LNCaP clone FGC (cell line): ENCODE measurements at regions not wholly inside any gene's neighbourhood (a gene's known extent, or its start where the extent isn't known, plus 50 kb on each side); places are given as distances from the start of the nearest gene placed in this dataset.

Experiments used
- DNase-seq: peaks from one replicate; pipeline ENCODE4 v3.0.0-alpha.2; 2011; ENCODE audit warnings: low read depth
- H3K4me3 ChIP-seq: 2 replicates; pipeline ENCODE4 v1.5.1; 2011; ENCODE audit warnings: mild to moderate bottlenecking, low read depth, low read length, control low read depth
- TF ChIP-seq, protein P1 (sequence below): IDR thresholded peaks from 2 replicates; pipeline ENCODE4 v1.5.1; 2012; ENCODE audit warnings: mild to moderate bottlenecking; ENCODE audit not compliant: control insufficient read depth, insufficient read depth; ENCODE audit errors: extremely low read depth

DNA sequence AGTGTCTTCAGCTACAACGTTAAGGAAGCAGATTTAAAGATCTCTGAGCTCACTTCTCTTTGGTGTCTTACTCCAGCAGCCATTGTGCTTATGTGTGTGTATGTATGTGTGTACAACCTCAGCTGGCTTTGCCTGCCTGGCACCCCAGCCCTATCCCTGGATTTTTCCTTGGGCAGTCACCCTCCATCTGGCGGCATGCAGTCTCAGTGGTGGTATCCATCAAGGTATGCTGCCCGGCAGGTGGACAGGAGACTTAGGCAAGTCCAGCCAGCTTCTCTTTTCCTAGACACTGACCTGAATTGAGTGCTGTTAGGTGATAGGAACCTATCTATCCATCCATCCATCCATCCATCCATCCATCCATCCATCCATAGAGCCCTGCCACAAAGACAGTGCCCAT lies 280.8 kb upstream of the CCL2 start:
- TF ChIP-seq, protein P1, sequence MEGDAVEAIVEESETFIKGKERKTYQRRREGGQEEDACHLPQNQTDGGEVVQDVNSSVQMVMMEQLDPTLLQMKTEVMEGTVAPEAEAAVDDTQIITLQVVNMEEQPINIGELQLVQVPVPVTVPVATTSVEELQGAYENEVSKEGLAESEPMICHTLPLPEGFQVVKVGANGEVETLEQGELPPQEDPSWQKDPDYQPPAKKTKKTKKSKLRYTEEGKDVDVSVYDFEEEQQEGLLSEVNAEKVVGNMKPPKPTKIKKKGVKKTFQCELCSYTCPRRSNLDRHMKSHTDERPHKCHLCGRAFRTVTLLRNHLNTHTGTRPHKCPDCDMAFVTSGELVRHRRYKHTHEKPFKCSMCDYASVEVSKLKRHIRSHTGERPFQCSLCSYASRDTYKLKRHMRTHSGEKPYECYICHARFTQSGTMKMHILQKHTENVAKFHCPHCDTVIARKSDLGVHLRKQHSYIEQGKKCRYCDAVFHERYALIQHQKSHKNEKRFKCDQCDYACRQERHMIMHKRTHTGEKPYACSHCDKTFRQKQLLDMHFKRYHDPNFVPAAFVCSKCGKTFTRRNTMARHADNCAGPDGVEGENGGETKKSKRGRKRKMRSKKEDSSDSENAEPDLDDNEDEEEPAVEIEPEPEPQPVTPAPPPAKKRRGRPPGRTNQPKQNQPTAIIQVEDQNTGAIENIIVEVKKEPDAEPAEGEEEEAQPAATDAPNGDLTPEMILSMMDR, result no peak
- no peak for DNase-seq

DNA sequence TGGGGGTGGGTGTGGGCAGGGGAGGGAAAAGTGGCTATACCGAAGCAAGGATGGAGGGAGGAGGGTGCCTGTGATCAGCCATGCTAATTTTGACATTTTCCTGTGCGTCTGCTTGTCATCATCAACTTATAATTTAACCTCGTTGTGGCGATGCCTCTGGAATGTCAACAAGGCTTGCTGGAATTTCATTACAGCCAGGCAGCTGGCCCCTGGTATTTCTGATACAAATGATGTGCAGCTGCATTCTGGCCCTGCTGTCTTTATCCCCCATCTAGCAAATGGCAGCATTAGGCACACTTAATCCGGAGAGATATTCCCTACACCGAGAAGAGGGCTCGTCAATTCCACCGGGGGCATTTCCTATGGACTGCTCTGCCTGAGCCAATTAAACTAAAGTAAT lies 278.3 kb upstream of the CCL2 start:
- TF ChIP-seq, protein P1, result no peak
- no peak for DNase-seq
- no peak overlapping the region for H3K4me3 ChIP-seq

More for the DNA sequence above, 280.8 kb upstream of the CCL2 start:
- H3K4me3 ChIP-seq, result no peak overlapping the region

DNA sequence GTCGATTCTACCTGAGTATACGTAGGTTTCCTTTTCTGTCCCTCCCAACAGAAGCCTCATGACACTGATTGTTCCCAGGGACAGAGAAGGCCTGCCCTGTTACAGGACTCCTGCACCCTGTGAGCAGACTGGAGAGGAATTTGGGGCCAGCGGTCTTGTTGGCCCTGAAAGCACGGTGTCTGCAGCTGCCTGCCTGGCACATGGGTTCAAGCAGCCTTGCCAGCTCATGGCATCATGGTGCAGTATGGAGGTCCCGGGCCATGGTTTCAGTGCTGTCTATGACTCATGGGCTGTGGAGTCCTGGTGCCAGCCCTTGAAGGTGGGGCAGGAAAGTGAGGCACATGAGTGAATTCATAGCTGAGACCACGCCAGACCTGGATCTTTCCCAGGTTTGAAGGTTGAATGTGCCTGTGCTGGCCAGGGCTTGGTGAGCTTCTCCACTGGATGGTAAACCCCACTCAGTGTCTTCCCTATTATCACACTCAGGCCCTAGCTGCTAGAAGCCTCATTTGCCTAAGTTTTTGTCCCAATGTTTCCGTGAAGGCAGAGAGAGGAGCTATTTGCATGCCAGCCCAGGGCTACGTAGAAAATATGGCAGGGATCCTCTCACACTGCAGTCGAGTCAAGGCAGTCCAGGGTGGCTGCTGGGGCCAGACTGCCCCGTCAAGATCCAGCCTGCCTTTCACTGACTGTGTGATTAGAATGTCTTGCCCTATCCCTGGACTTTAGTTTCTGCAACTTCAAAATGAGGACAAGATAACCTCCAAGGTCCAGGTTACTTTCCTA lies 277.2 kb upstream of the CCL2 start:
- H3K4me3 ChIP-seq, result no peak overlapping the region
- TF ChIP-seq, protein P1, result no peak
- no peak for DNase-seq

DNA sequence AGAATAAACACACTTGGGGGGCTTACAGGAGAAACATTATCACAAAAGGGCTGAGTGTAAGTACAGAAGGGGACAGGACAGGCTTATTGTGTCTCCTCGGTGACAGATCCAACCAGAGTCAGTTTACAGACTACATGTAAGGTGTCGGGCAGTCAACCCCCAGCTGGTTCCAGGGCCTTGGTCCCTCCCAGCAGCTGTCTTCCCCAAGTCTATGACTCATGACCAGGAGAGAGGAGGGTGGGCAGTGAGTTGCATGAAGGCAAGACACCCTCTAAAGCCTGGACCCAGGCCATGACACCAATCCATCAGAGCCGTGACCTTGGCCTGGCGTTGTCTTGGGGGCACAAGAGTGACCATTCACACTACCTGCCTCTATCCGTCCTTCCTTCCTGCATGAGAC lies 276.2 kb upstream of the CCL2 start:
- TF ChIP-seq, protein P1, result no peak
- DNase-seq, result no peak
- no peak overlapping the region for H3K4me3 ChIP-seq

DNA sequence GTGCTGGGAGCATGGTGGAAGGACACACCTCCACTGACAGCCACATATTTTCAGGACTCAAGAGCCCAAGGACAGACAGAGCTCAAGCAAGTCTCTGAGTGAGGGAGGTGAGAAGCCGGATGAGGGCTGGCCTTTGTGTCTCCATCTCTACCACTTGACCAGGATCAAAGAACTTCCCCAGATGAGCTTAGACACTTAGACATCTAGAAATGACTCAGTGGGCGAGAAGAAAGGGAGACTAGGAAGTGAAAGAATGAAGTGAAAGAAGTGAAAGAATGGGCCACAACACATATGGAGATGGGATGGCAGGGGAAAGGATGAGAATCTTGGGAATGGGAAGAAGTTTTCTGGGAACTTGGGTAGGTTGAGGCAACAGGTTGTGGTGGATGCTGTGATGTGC lies 274.9 kb upstream of the CCL2 start:
- H3K4me3 ChIP-seq, result no peak overlapping the region
- no peak for DNase-seq
- TF ChIP-seq, protein P1, result no peak

DNA sequence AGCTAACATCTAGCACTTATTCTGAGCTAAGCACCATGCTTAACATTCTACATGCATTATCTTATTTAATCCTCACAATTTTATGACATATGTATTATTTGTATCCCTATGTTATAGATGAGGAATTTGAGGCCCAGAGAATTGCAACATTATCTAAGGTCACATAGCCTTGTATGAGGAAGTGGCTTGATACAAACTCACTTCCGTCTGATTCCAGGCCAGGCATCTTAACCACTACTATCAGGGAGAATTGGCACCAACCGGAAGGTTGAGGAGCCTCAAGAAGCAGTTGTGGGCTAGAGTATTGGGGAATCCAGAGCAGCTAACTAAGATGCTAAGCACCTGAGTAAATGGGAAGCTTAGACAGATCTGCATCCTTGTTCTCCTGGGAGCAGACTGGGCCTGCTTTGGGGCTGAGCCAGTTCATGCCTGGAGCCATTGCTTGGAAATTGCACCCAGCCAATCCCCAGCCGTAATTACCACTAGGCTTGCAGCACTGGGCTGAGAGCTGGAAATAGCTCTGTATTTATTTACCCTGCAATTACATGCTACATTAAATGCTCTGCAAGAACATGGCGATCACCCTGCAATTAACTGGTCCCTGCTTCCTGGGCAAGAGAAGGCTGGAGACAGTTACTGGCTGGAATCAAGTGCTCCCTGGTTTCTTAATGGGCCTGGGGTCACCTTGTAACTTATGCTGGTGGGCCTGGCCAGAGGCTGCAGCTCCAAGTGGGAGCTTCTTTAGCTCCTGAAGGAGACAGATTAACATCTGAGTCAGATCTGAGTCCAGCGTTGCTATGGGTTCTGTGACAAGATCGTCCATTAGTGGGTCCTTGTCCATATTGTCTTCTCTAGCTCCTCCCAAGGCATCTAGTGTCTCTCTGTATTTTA lies 273.1 kb upstream of the CCL2 start:
- H3K4me3 ChIP-seq, result no peak overlapping the region
- DNase-seq, result no peak
- TF ChIP-seq, protein P1, result no peak
